Stimulated activated CD8-positive, alpha-beta memory T cell treated with anti-CD3 and anti-CD28 coated beads, Interleukin-7, amount 100 ng/mL, for 24 hours (primary cell): ENCODE measurements at regions not wholly inside any gene's neighbourhood (a gene's known extent, or its start where the extent isn't known, plus 50 kb on each side); places are given as distances from the start of the nearest gene placed in this dataset.

Source experiments
- DNase-seq: peaks from one replicate; pipeline ENCODE4 v3.0.0-alpha.2; 2020; ENCODE audit warnings: low read depth

- no peak for DNase-seq
Measured at GRCh38 chr3:30356866-30357753, 249.3 kb upstream of the TGFBR2 start.

GRCh38 chr3:30357897-30358296, 248.5 kb upstream of the TGFBR2 start:
- no peak for DNase-seq

GRCh38 chr3:30358871-30359270, 247.5 kb upstream of the TGFBR2 start:
- no peak for DNase-seq

- no peak for DNase-seq
Measured at GRCh38 chr3:30368978-30369377, 237.4 kb upstream of the TGFBR2 start.

GRCh38 chr3:30370681-30371271, 235.6 kb upstream of the TGFBR2 start:
- no peak for DNase-seq

- no peak for DNase-seq
Measured at GRCh38 chr3:30372837-30373236, 233.6 kb upstream of the TGFBR2 start.

GRCh38 chr3:30384546-30385072, 221.8 kb upstream of the TGFBR2 start:
- DNase-seq: no peak

GRCh38 chr3:30393079-30393478, 213.3 kb upstream of the TGFBR2 start:
- DNase-seq: no peak

- no peak for DNase-seq
Measured at GRCh38 chr3:30397030-30397429, 209.4 kb upstream of the TGFBR2 start.

GRCh38 chr3:30399394-30400181, 206.8 kb upstream of the TGFBR2 start:
- DNase-seq: no peak

GRCh38 chr3:30400926-30401325, 205.5 kb upstream of the TGFBR2 start:
- no peak for DNase-seq

GRCh38 chr3:30401971-30402370, 204.4 kb upstream of the TGFBR2 start:
- DNase-seq: no peak

GRCh38 chr3:30407651-30408050, 198.8 kb upstream of the TGFBR2 start:
- DNase-seq: no peak

GRCh38 chr3:30408105-30408557, 198.3 kb upstream of the TGFBR2 start:
- DNase-seq: no peak

- no peak for DNase-seq
Measured at GRCh38 chr3:30418443-30418842, 188.0 kb upstream of the TGFBR2 start.

GRCh38 chr3:30421266-30421665, 185.1 kb upstream of the TGFBR2 start:
- DNase-seq: no peak

- no peak for DNase-seq
Measured at GRCh38 chr3:30426293-30426993, 180.0 kb upstream of the TGFBR2 start.

- DNase-seq: no peak
Measured at GRCh38 chr3:30428251-30428650, 178.2 kb upstream of the TGFBR2 start.

GRCh38 chr3:30435861-30436331, 170.5 kb upstream of the TGFBR2 start:
- DNase-seq: no peak

- DNase-seq: no peak
Measured at GRCh38 chr3:30437171-30437601, 169.2 kb upstream of the TGFBR2 start.

GRCh38 chr3:30438126-30438525, 168.3 kb upstream of the TGFBR2 start:
- no peak for DNase-seq
